Endothelial cell of umbilical vein (primary cell): ENCODE measurements at regions not wholly inside any gene's neighbourhood (a gene's known extent, or its start where the extent isn't known, plus 50 kb on each side); places are given as distances from the start of the nearest gene placed in this dataset.

Experiments used
- BruUV-seq: library from RNA; stranded (reverse); fragments of 400-500 nt; replicated peaks from 2 replicates; lab custom pipeline; 2021; lab: Mats Ljungman, UMichigan
- CTCF ChIA-PET: fragments of 300-600, 350-600 bp; sonication (Branson Sonifier 250); formaldehyde crosslinking; loops from one replicate; lab custom pipeline; 2021; ENCODE audit warnings: antibody characterized with exemption, inconsistent platforms; lab: Charles Lee
- POLR2A ChIA-PET: fragments of 300-600, 350-600 bp; sonication (Branson Sonifier 250); formaldehyde crosslinking; loops from one replicate; lab custom pipeline; 2021; ENCODE audit warnings: antibody characterized with exemption, inconsistent platforms; lab: Charles Lee
- DNase-seq: peaks from one replicate; pipeline ENCODE4 v3.0.0-alpha.2; 2011; ENCODE audit warnings: low read depth, low spot score
- FAIRE-seq: peaks from 2 replicates; lab custom pipeline; 2011; peaks lifted over from hg19 to GRCh38; lab: Jason Lieb, UNC
- H2AFZ ChIP-seq: 2 replicates; pipeline ENCODE4 v1.6.0; 2012; ENCODE audit warnings: low read depth, low read length, control low read depth, inconsistent platforms
- H3K27ac ChIP-seq: 2 replicates; pipeline ENCODE4 v1.5.1; 2011; ENCODE audit warnings: low read depth, mild to moderate bottlenecking, control low read depth, low read length, moderate library complexity; ENCODE audit not compliant: insufficient read depth
- H3K27me3 ChIP-seq, 2 experiments: 2 replicates each; pipeline versions ENCODE4 v1.6.0 to v1.6.1; 2011; ENCODE audit warnings: low read length in 2 of 2, mixed read lengths in 1 of 2; ENCODE audit not compliant: control insufficient read depth in 2 of 2, insufficient read depth in 2 of 2
- H3K36me3 ChIP-seq, 2 experiments: 2 replicates in 1 of 2; 3 replicates in 1 of 2; pipeline ENCODE4 v1.5.1; 2011; ENCODE audit warnings: low read length in 2 of 2, mild to moderate bottlenecking in 1 of 2, moderate library complexity in 1 of 2; ENCODE audit not compliant: control insufficient read depth in 2 of 2, insufficient read depth in 2 of 2; ENCODE audit errors: extremely low read depth in 1 of 2
- H3K4me1 ChIP-seq: 3 replicates; pipeline ENCODE4 v1.5.1; 2011; ENCODE audit warnings: mild to moderate bottlenecking, low read length; ENCODE audit not compliant: control insufficient read depth, insufficient read depth; ENCODE audit errors: extremely low read depth
- H3K4me2 ChIP-seq: 2 replicates; pipeline ENCODE4 v1.6.1; 2011; ENCODE audit warnings: low read length, control low read depth, mixed read lengths; ENCODE audit not compliant: insufficient read depth
- H3K4me3 ChIP-seq, 3 experiments: fragments of 200-600 bp in 1 of 3; sonication (generic), shearing (Covaris generic) in 1 of 3; replicated peaks in 1 of 3; 2 replicates each; pipeline ENCODE4 v1.5.1; 2011 to 2016; ENCODE audit warnings: control low read depth in 3 of 3, low read length in 3 of 3, mild to moderate bottlenecking in 2 of 3, inconsistent platforms in 1 of 3, low read depth in 1 of 3, moderate library complexity in 1 of 3; ENCODE audit not compliant: insufficient read depth in 1 of 3
- H3K79me2 ChIP-seq: 2 replicates; pipeline ENCODE4 v1.6.0; 2012; ENCODE audit warnings: low read length, inconsistent platforms; ENCODE audit not compliant: control insufficient read depth, insufficient read depth
- H3K9ac ChIP-seq: replicated peaks from 2 replicates; pipeline ENCODE3; 2011; ENCODE audit warnings: low read length, control low read depth; ENCODE audit not compliant: insufficient read depth; ENCODE audit errors: extremely low read depth
- H3K9me1 ChIP-seq: replicated peaks from 3 replicates; pipeline ENCODE4 v1.6.0; 2011; ENCODE audit warnings: mild to moderate bottlenecking, low read length; ENCODE audit not compliant: control insufficient read depth, insufficient read depth; ENCODE audit errors: extremely low read depth
- H3K9me3 ChIP-seq: replicated peaks from 2 replicates; pipeline ENCODE4 v1.5.1; 2012; ENCODE audit warnings: low read length, inconsistent platforms; ENCODE audit not compliant: control insufficient read depth, insufficient read depth
- H4K20me1 ChIP-seq: replicated peaks from 2 replicates; pipeline ENCODE3; 2011; ENCODE audit warnings: mild to moderate bottlenecking, low read length; ENCODE audit not compliant: control insufficient read depth, insufficient read depth; ENCODE audit errors: extremely low read depth
- CTCF ChIP-seq, 2 donors: IDR thresholded peaks; 1 replicate in 1 of 2; 2 replicates in 1 of 2; pipeline ENCODE4 v1.5.1; 2011; ENCODE audit warnings: low read length in 2 of 2, mild to moderate bottlenecking in 2 of 2, moderate library complexity in 2 of 2, control low read depth in 1 of 2, inconsistent platforms in 1 of 2, low read depth in 1 of 2; ENCODE audit not compliant: insufficient read depth in 1 of 2; ENCODE audit errors: extremely low read depth in 1 of 2
- EZH2 ChIP-seq: IDR thresholded peaks from 2 replicates; pipeline ENCODE4 v1.6.1; 2012; ENCODE audit warnings: borderline replicate concordance, low read depth, mild to moderate bottlenecking, moderate library complexity, low read length, inconsistent platforms; ENCODE audit not compliant: severe bottlenecking
- FOS ChIP-seq: IDR thresholded peaks from 2 replicates; pipeline ENCODE4 v1.6.1; 2011; ENCODE audit warnings: mild to moderate bottlenecking, low read length, moderate library complexity, borderline replicate concordance; ENCODE audit not compliant: insufficient read depth
- GATA2 ChIP-seq: IDR thresholded peaks from 2 replicates; pipeline ENCODE4 v1.7.0; 2011; ENCODE audit warnings: low read depth, mild to moderate bottlenecking, moderate library complexity, mixed read lengths, low read length; ENCODE audit not compliant: insufficient read length, insufficient read depth
- JUN ChIP-seq: IDR thresholded peaks from 2 replicates; pipeline ENCODE4 v1.6.1; 2011; ENCODE audit warnings: borderline replicate concordance, low read depth; ENCODE audit not compliant: insufficient read length, insufficient read depth
- MAX ChIP-seq: IDR thresholded peaks from 2 replicates; pipeline ENCODE4 v1.6.1; 2011; ENCODE audit not compliant: insufficient read depth, insufficient read length
- MYC ChIP-seq: IDR thresholded peaks from one replicate; pipeline ENCODE4 v1.6.1; 2011; ENCODE audit warnings: mild to moderate bottlenecking, low read depth, low read length
- POLR2A ChIP-seq: IDR thresholded peaks from 2 replicates; pipeline ENCODE4 v1.6.1; 2012; ENCODE audit warnings: low read depth, mild to moderate bottlenecking, control low read depth, low read length
- POLR2AphosphoS5 ChIP-seq: IDR thresholded peaks from 2 replicates; pipeline ENCODE4 v1.6.1; 2012; ENCODE audit warnings: low read depth, mild to moderate bottlenecking, control low read depth, low read length, moderate library complexity; ENCODE audit not compliant: insufficient read depth
- dilution Hi-C: fragments of 300-500 bp; cut with MboI; formaldehyde crosslinking; loops from one replicate; pipeline ENCODE4 v1.15.0; 2019; ENCODE audit warnings: low sequenced_read_pairs; ENCODE audit not compliant: extremely low pct_ligation_motif_present
- intact Hi-C: fragments of 100-400 bp; cut with micrococcal nuclease; formaldehyde crosslinking; loops from one replicate; pipeline ENCODE4 v1.10.0; 2022

- no peaks in the 10 kb centered on the region for H3K9me3 ChIP-seq
- TF ChIP-seq EZH2 (no peak), POLR2A (no peak), CTCF (IDR thresholded peaks at IDR 0.05; ENCODE audit: extremely low read depth in 1 of 2, insufficient read depth in 1 of 2, low read depth in 1 of 2, low read length in 2 of 2) (no peak), POLR2AphosphoS5 (no peak), FOS (no peak), JUN (no peak), MAX (no peak), MYC (no peak), GATA2 (no peak)
- dilution Hi-C loops, result no loop called here
- no peaks in the 10 kb centered on the region for H3K4me1 ChIP-seq
- H3K27me3 ChIP-seq, result no peaks in the 10 kb centered on the region
- H3K4me2 ChIP-seq, result no peak overlapping the region
- H3K9me1 ChIP-seq, result no peaks in the 10 kb centered on the region
- ChIA-PET CTCF (interaction anchor here (1.0 kb wide), 1 partner anchor 161 kb away, joined by 3 read pairs; no protein-coding TSS in a partner anchor), POLR2A (no interaction called here)
- no peak overlapping the region for H3K27ac ChIP-seq
- no TSS peak for BruUV-seq
- H4K20me1 ChIP-seq, result no peaks in the 10 kb centered on the region
- intact Hi-C loops, result no loop called here
- no peaks in the 10 kb centered on the region for H3K79me2 ChIP-seq
- H3K9ac ChIP-seq, result no peak overlapping the region
- H2AFZ ChIP-seq, result no peak overlapping the region
- H3K36me3 ChIP-seq, result no peaks in the 10 kb centered on the region
- no peak for DNase-seq
- FAIRE-seq, result no peak
- no peak overlapping the region for H3K4me3 ChIP-seq
Measured at GRCh38 chr10:96772196-96772595, 51.9 kb upstream of the PIK3AP1 start.
